ENCODE measurements at regions not wholly inside any gene's neighbourhood (a gene's known extent, or its start where the extent isn't known, plus 50 kb on each side); places are given as distances from the start of the nearest gene placed in this dataset.
A peak's percentile ranks its signal among the peaks of the same experiment; 100 is the strongest.

DNA sequence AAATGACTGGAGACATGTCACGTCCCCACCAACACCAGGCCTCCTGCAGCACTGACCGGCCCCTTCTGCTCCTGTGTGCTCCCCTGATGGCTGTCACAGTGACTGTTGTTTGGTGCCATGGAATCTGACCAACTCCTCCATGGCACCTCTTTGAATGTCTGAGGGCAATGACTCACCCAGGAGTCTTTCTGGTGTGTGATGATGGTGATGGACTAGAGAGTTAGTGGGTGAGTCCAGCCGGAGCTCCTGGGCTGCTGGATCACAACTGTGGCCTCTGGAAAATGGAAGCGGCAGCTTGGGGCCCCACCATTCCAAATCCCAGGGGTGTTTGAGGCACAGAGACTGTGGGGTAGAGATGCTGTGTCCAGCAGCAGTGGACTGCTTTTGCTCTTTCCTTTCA lies 133.3 kb downstream of the TFAP2C start:
- H3K9ac ChIP-seq (ENCODE audit: low read length) = no peak overlapping the region
- no peaks in the 10 kb centered on the region for H3F3A ChIP-seq (ENCODE audit: low read length, unreplicated experiment)
- CTCF ChIA-PET = no interaction called here
- BruUV-seq (replicated peaks) = no TSS peak
- no peak overlapping the region for H3K4me2 ChIP-seq (ENCODE audit: low read length)
- H3K27ac ChIP-seq (ENCODE audit: low read length) = no peak overlapping the region
- no peak overlapping the region for H3K4me3 ChIP-seq (ENCODE audit: low read length)
- 0 out of 2 replicates have a peak overlapping the region, but pooled peaks have one; percentile 11 for H2AFZ ChIP-seq (ENCODE audit: low read length)
- no peaks in the 10 kb centered on the region for H4K20me1 ChIP-seq (ENCODE audit: low read length)
- ATAC-seq = no peak
- DNase-seq = peak; percentile 24
- intact Hi-C loops (cut with micrococcal nuclease) = no loop called here
- POLR2A ChIA-PET (ENCODE audit: unreplicated experiment) = no interaction called here
- no peaks in the 10 kb centered on the region for H3K9me2 ChIP-seq (replicated peaks; ENCODE audit: low read length)
- H3K9me3 ChIP-seq (ENCODE audit: low read length) = no peaks in the 10 kb centered on the region
- H3K79me2 ChIP-seq (ENCODE audit: low read length) = no peaks in the 10 kb centered on the region
- TF ChIP-seq EZH2 (IDR thresholded peaks at IDR 0.05; ENCODE audit: low read length, unreplicated experiment) (no peak), EZH2phosphoT487 (IDR thresholded peaks at IDR 0.05; ENCODE audit: borderline replicate concordance, low read length) (no peak)
- TF ChIP-seq, protein P1, sequence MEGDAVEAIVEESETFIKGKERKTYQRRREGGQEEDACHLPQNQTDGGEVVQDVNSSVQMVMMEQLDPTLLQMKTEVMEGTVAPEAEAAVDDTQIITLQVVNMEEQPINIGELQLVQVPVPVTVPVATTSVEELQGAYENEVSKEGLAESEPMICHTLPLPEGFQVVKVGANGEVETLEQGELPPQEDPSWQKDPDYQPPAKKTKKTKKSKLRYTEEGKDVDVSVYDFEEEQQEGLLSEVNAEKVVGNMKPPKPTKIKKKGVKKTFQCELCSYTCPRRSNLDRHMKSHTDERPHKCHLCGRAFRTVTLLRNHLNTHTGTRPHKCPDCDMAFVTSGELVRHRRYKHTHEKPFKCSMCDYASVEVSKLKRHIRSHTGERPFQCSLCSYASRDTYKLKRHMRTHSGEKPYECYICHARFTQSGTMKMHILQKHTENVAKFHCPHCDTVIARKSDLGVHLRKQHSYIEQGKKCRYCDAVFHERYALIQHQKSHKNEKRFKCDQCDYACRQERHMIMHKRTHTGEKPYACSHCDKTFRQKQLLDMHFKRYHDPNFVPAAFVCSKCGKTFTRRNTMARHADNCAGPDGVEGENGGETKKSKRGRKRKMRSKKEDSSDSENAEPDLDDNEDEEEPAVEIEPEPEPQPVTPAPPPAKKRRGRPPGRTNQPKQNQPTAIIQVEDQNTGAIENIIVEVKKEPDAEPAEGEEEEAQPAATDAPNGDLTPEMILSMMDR (conservative IDR thresholded peaks at IDR 0.05; ENCODE audit: low read depth, low read length) = no peak
- H3K27me3 ChIP-seq (ENCODE audit: low read length) = no peaks in the 10 kb centered on the region
- no peaks in the 10 kb centered on the region for H3K36me3 ChIP-seq (ENCODE audit: low read depth, low read length)
- peaks cover 9% of the 10 kb centered on the region; the same call in 1 of the 2 replicates for H3K4me1 ChIP-seq (ENCODE audit: insufficient read depth, low read length)

DNA sequence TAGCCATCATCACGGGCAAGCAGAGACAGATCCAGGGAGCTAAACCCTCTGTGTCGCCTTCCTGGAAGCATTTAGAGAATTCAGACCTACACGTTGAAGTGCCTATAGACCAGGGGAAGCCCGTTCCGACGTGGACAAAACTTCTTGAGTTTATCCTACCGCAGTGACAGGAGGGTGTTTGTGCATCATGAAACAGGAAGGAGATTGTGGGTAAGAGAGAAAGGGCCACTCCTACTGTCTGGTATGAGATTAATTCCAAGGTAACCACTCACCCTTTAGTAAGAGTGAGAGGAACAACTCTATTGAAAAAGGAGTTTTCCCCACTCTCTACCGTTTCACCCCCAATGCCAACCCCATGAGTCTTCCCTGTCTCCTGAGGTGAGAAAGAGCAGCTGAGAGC lies 133.7 kb downstream of the TFAP2C start:
- TF ChIP-seq EZH2phosphoT487 (IDR thresholded peaks at IDR 0.05; ENCODE audit: borderline replicate concordance, low read length) = no peak
- TF ChIP-seq, protein P1 (conservative IDR thresholded peaks at IDR 0.05; ENCODE audit: low read depth, low read length) = no peak
- TF ChIP-seq EZH2 (IDR thresholded peaks at IDR 0.05; ENCODE audit: low read length, unreplicated experiment) = no peak
- DNase-seq = peak; percentile 46

DNA sequence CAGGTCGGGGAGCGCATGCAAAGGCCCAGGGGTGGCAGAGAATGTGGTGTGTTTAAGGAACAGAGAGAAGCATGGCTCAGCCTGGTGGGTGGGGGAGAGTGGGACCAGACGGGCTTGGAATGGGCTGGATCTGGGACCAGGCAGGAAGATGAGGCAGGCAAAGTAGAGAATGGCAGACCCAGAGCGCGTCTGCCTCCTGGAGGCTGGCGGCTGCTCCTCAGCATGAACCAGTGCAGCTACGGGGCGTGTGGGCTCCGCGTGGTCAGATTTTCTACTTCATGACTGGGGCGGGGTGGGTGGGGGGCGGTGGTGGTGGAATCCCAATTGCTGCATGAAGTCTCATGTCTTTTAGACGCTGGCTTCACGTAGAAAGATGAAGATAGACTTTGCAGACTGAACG lies 135.6 kb downstream of the TFAP2C start:
- BruUV-seq (replicated peaks) = no TSS peak
- H3K79me2 ChIP-seq (ENCODE audit: low read length) = no peaks in the 10 kb centered on the region
- no peaks in the 10 kb centered on the region for H3K36me3 ChIP-seq (ENCODE audit: low read depth, low read length)
- no peak overlapping the region for H3K4me3 ChIP-seq (ENCODE audit: low read length)
- POLR2A ChIA-PET (ENCODE audit: unreplicated experiment) = no interaction called here
- H4K20me1 ChIP-seq (ENCODE audit: low read length) = no peaks in the 10 kb centered on the region
- no peak overlapping the region for H3K27ac ChIP-seq (ENCODE audit: low read length)
- H3K9ac ChIP-seq (ENCODE audit: low read length) = no peak overlapping the region
- peaks cover 9% of the 10 kb centered on the region; the same call in 1 of the 2 replicates for H3K4me1 ChIP-seq (ENCODE audit: insufficient read depth, low read length)
- ATAC-seq (no peak), DNase-seq (no peak)
- H3K27me3 ChIP-seq (ENCODE audit: low read length) = no peaks in the 10 kb centered on the region
- CTCF ChIA-PET = no interaction called here
- no peak overlapping the region for H2AFZ ChIP-seq (ENCODE audit: low read length)
- no peaks in the 10 kb centered on the region for H3K9me2 ChIP-seq (replicated peaks; ENCODE audit: low read length)
- TF ChIP-seq EZH2phosphoT487 (IDR thresholded peaks at IDR 0.05; ENCODE audit: borderline replicate concordance, low read length) (no peak), EZH2 (IDR thresholded peaks at IDR 0.05; ENCODE audit: low read length, unreplicated experiment) (no peak)
- TF ChIP-seq, protein P1 (conservative IDR thresholded peaks at IDR 0.05; ENCODE audit: low read depth, low read length) = no peak
- no peak overlapping the region for H3K4me2 ChIP-seq (ENCODE audit: low read length)
- intact Hi-C loops (cut with micrococcal nuclease) = no loop called here
- H3K9me3 ChIP-seq (ENCODE audit: low read length) = no peaks in the 10 kb centered on the region
- H3F3A ChIP-seq (ENCODE audit: low read length, unreplicated experiment) = no peaks in the 10 kb centered on the region

More for the DNA sequence above, 133.7 kb downstream of the TFAP2C start:
- H3K4me1 ChIP-seq (ENCODE audit: insufficient read depth, low read length) = peaks cover 9% of the 10 kb centered on the region; the same call in 1 of the 2 replicates
- no peaks in the 10 kb centered on the region for H3K9me3 ChIP-seq (ENCODE audit: low read length)
- BruUV-seq (replicated peaks) = no TSS peak
- H3K36me3 ChIP-seq (ENCODE audit: low read depth, low read length) = no peaks in the 10 kb centered on the region
- H3K9me2 ChIP-seq (replicated peaks; ENCODE audit: low read length) = no peaks in the 10 kb centered on the region
- intact Hi-C loops (cut with micrococcal nuclease) = no loop called here
- ATAC-seq = peak; percentile 44
- H3K27ac ChIP-seq (ENCODE audit: low read length) = no peak overlapping the region
- POLR2A ChIA-PET (ENCODE audit: unreplicated experiment) = no interaction called here
- H3K9ac ChIP-seq (ENCODE audit: low read length) = no peak overlapping the region
- no peaks in the 10 kb centered on the region for H3K79me2 ChIP-seq (ENCODE audit: low read length)
- no peaks in the 10 kb centered on the region for H3F3A ChIP-seq (ENCODE audit: low read length, unreplicated experiment)
- H4K20me1 ChIP-seq (ENCODE audit: low read length) = no peaks in the 10 kb centered on the region
- no peak overlapping the region for H3K4me3 ChIP-seq (ENCODE audit: low read length)
- CTCF ChIA-PET = interaction anchor here (0.7 kb wide), 1 partner anchor 129 kb away, joined by 12 read pairs; no protein-coding TSS in a partner anchor
- 0 out of 2 replicates have a peak overlapping the region, but pooled peaks have one; percentile 1 for H3K4me2 ChIP-seq (ENCODE audit: low read length)
- no peaks in the 10 kb centered on the region for H3K27me3 ChIP-seq (ENCODE audit: low read length)
- peak overlapping the region; percentile 11; the same call in 1 of the 2 replicates for H2AFZ ChIP-seq (ENCODE audit: low read length)

All from PC-3 (cell line).